Adrenal gland (tissue), 5 donors: ENCODE measurements at regions not wholly inside any gene's neighbourhood (a gene's known extent, or its start where the extent isn't known, plus 50 kb on each side); places are given as distances from the start of the nearest gene placed in this dataset.

Experiments used
- POLR2A ChIP-seq, 2 donors: fragments of 450-650 bp; IDR thresholded peaks; one replicate each; pipeline ENCODE4 v1.6.1; 2017; ENCODE audit warnings: antibody characterized with exemption in 2 of 2, mild to moderate bottlenecking in 2 of 2, moderate library complexity in 1 of 2
- TF ChIP-seq, protein P1 (sequence below), 6 experiments: fragments of 450-650 bp in 4 of 6; fragments of 200-600 bp in 2 of 6; sonication (generic) in 1 of 6; IDR thresholded peaks; 1 replicate in 5 of 6; 2 replicates in 1 of 6; pipeline versions ENCODE4 v1.5.1 to v1.8.0; 2016 to 2021; ENCODE audit warnings: antibody characterized with exemption in 6 of 6, mild to moderate bottlenecking in 2 of 6, moderate library complexity in 1 of 6
- donor health status: DM: no; HTN: no; CAD: no.

DNA sequence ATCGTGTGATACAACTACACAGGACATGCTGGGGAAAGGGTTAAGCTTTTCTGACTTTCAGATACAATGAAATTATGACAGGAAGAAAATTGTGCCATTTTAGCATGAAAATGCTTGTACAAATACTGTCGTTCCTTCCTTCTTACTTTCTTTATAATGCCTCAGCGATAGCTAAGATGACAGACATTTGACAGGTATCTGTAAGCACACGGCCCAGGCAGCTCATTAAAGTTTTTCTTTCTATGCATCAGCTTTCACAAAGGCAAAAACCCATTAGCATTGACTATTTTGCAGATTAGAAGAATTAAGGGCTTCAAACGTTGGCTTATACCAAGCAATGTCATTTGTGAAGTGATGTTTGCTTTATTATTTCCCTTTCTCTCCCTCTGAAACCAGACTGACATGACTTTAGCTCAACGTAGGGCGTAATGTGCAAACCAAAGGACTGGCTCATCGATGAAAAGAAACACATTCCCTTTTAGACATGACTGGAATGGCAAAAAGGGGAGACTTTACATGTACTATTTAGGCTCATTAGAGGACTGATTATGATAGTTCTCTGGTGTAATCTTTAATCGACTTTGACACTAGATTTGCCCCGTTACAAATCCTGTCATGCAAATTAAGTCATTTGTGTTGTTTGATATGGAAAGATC is 258.4 kb upstream of the SP8 start:
- TF ChIP-seq, protein P1, sequence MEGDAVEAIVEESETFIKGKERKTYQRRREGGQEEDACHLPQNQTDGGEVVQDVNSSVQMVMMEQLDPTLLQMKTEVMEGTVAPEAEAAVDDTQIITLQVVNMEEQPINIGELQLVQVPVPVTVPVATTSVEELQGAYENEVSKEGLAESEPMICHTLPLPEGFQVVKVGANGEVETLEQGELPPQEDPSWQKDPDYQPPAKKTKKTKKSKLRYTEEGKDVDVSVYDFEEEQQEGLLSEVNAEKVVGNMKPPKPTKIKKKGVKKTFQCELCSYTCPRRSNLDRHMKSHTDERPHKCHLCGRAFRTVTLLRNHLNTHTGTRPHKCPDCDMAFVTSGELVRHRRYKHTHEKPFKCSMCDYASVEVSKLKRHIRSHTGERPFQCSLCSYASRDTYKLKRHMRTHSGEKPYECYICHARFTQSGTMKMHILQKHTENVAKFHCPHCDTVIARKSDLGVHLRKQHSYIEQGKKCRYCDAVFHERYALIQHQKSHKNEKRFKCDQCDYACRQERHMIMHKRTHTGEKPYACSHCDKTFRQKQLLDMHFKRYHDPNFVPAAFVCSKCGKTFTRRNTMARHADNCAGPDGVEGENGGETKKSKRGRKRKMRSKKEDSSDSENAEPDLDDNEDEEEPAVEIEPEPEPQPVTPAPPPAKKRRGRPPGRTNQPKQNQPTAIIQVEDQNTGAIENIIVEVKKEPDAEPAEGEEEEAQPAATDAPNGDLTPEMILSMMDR (IDR thresholded peaks at IDR 0.05), result no peak
- TF ChIP-seq POLR2A (IDR thresholded peaks at IDR 0.05), result no peak
